MM.1S (cell line): ENCODE measurements at regions not wholly inside any gene's neighbourhood (a gene's known extent, or its start where the extent isn't known, plus 50 kb on each side); places are given as distances from the start of the nearest gene placed in this dataset.

Experiments used
- EZH2 ChIP-seq: fragments of 300-600 bp; sonication (generic); optimal IDR thresholded peaks from 2 replicates; pipeline ENCODE3; 2017; ENCODE audit warnings: low read depth, mild to moderate bottlenecking, antibody characterized with exemption, low read length, mixed read lengths
- EZH2phosphoT487 ChIP-seq: fragments of 300-600 bp; sonication (generic); IDR thresholded peaks from 2 replicates; pipeline ENCODE4 v1.6.1; 2018; ENCODE audit warnings: antibody characterized with exemption, low read length
- TF ChIP-seq, protein P1 (sequence below): fragments of 300-600 bp; sonication (generic); IDR thresholded peaks from 2 replicates; pipeline ENCODE4 v1.5.1; 2016; ENCODE audit warnings: antibody characterized with exemption, low read length, mixed read lengths

- TF ChIP-seq, protein P1, sequence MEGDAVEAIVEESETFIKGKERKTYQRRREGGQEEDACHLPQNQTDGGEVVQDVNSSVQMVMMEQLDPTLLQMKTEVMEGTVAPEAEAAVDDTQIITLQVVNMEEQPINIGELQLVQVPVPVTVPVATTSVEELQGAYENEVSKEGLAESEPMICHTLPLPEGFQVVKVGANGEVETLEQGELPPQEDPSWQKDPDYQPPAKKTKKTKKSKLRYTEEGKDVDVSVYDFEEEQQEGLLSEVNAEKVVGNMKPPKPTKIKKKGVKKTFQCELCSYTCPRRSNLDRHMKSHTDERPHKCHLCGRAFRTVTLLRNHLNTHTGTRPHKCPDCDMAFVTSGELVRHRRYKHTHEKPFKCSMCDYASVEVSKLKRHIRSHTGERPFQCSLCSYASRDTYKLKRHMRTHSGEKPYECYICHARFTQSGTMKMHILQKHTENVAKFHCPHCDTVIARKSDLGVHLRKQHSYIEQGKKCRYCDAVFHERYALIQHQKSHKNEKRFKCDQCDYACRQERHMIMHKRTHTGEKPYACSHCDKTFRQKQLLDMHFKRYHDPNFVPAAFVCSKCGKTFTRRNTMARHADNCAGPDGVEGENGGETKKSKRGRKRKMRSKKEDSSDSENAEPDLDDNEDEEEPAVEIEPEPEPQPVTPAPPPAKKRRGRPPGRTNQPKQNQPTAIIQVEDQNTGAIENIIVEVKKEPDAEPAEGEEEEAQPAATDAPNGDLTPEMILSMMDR, result no peak
- TF ChIP-seq EZH2 (no peak), EZH2phosphoT487 (no peak)
Measured at GRCh38 chr3:65178703-65179102, 490.9 kb upstream of the ADAMTS9 start.
